ENCODE measurements at regions not wholly inside any gene's neighbourhood (a gene's known extent, or its start where the extent isn't known, plus 50 kb on each side); places are given as distances from the start of the nearest gene placed in this dataset.
"Not testable (repeated sequence)": the region's sequence is repeated elsewhere in the genome, so short reads cannot be mapped to it uniquely, and the experiment has no call there.

GRCh38 chrY:12448561-12448960 lies 252.5 kb upstream of the USP9Y start:
- DNase-seq (ENCODE audit: low read depth in 2 of 2), result not testable (repeated sequence)

- not testable (repeated sequence) for DNase-seq (ENCODE audit: low read depth in 2 of 2)
These were observed 247.7 kb upstream of the USP9Y start for GRCh38 chrY:12453318-12453717.

GRCh38 chrY:12459965-12460364 lies 241.1 kb upstream of the USP9Y start:
- DNase-seq (ENCODE audit: low read depth in 2 of 2), result no peak

- no peak for DNase-seq (ENCODE audit: low read depth in 2 of 2)
These were observed 236.9 kb upstream of the USP9Y start for GRCh38 chrY:12464155-12464554.

- DNase-seq (ENCODE audit: low read depth in 2 of 2), result no peak
These were observed 235.3 kb upstream of the USP9Y start for GRCh38 chrY:12465706-12466105.

- DNase-seq (ENCODE audit: low read depth in 2 of 2), result no peak
These were observed 231.9 kb upstream of the USP9Y start for GRCh38 chrY:12469081-12469480.

GRCh38 chrY:12474472-12474871 lies 226.6 kb upstream of the USP9Y start:
- DNase-seq (ENCODE audit: low read depth in 2 of 2), result no peak

GRCh38 chrY:12479382-12479781 lies 221.6 kb upstream of the USP9Y start:
- peak in 1 of 2 donors; percentile 14 for DNase-seq (ENCODE audit: low read depth in 2 of 2)

- no peak for DNase-seq (ENCODE audit: low read depth in 2 of 2)
These were observed 217.6 kb upstream of the USP9Y start for GRCh38 chrY:12483394-12483793.

GRCh38 chrY:12490558-12491209 lies 210.3 kb upstream of the USP9Y start:
- DNase-seq (ENCODE audit: low read depth in 2 of 2), result no peak

GRCh38 chrY:12492218-12492617 lies 208.8 kb upstream of the USP9Y start:
- no peak for DNase-seq (ENCODE audit: low read depth in 2 of 2)

GRCh38 chrY:12496007-12496406 lies 205.0 kb upstream of the USP9Y start:
- no peak for DNase-seq (ENCODE audit: low read depth in 2 of 2)

GRCh38 chrY:12500096-12500495 lies 200.9 kb upstream of the USP9Y start:
- no peak for DNase-seq (ENCODE audit: low read depth in 2 of 2)

- DNase-seq (ENCODE audit: low read depth in 2 of 2), result not testable (repeated sequence)
These were observed 197.0 kb upstream of the USP9Y start for GRCh38 chrY:12504028-12504427.

- DNase-seq (ENCODE audit: low read depth in 2 of 2), result no peak
These were observed 183.7 kb upstream of the USP9Y start for GRCh38 chrY:12517338-12517737.

- no peak for DNase-seq (ENCODE audit: low read depth in 2 of 2)
These were observed 175.8 kb upstream of the USP9Y start for GRCh38 chrY:12525206-12525605.

- DNase-seq (ENCODE audit: low read depth in 2 of 2), result no peak
These were observed 174.5 kb upstream of the USP9Y start for GRCh38 chrY:12526362-12527063.

GRCh38 chrY:12537226-12537854 lies 163.7 kb upstream of the USP9Y start:
- no peak for DNase-seq (ENCODE audit: low read depth in 2 of 2)

- no peak for DNase-seq (ENCODE audit: low read depth in 2 of 2)
These were observed 154.1 kb upstream of the USP9Y start for GRCh38 chrY:12546746-12547420.

- no peak for DNase-seq (ENCODE audit: low read depth in 2 of 2)
These were observed 148.4 kb upstream of the USP9Y start for GRCh38 chrY:12552471-12553283.

- DNase-seq (ENCODE audit: low read depth in 2 of 2), result no peak
These were observed 147.1 kb upstream of the USP9Y start for GRCh38 chrY:12553909-12554308.

GRCh38 chrY:12555005-12555404 lies 146.0 kb upstream of the USP9Y start:
- no peak for DNase-seq (ENCODE audit: low read depth in 2 of 2)
